GM23338 (cell line): ENCODE measurements at regions not wholly inside any gene's neighbourhood (a gene's known extent, or its start where the extent isn't known, plus 50 kb on each side); places are given as distances from the start of the nearest gene placed in this dataset.

Source experiments
- CTCF ChIP-seq, 2 experiments: fragments of 200-600 bp in 1 of 2; sonication (generic) in 1 of 2; conservative IDR thresholded peaks; 2 replicates each; pipeline versions ENCODE4 v1.5.1 to v1.6.1; 2016 to 2017; ENCODE audit warnings: antibody characterized with exemption in 2 of 2, low read depth in 2 of 2, mild to moderate bottlenecking in 2 of 2, moderate library complexity in 1 of 2
- POLR2AphosphoS5 ChIP-seq: IDR thresholded peaks from 2 replicates; pipeline ENCODE4 v1.6.1; 2016; ENCODE audit warnings: antibody characterized with exemption, low read depth

GRCh38 chr7:109111086-109111485, 541.4 kb downstream of the DNAJB9 start:
- TF ChIP-seq POLR2AphosphoS5, result no peak
- no peak for TF ChIP-seq CTCF (conservative IDR thresholded peaks at IDR 0.05; ENCODE audit: low read depth in 2 of 2)
